ENCODE measurements at regions not wholly inside any gene's neighbourhood (a gene's known extent, or its start where the extent isn't known, plus 50 kb on each side); places are given as distances from the start of the nearest gene placed in this dataset.

DNA sequence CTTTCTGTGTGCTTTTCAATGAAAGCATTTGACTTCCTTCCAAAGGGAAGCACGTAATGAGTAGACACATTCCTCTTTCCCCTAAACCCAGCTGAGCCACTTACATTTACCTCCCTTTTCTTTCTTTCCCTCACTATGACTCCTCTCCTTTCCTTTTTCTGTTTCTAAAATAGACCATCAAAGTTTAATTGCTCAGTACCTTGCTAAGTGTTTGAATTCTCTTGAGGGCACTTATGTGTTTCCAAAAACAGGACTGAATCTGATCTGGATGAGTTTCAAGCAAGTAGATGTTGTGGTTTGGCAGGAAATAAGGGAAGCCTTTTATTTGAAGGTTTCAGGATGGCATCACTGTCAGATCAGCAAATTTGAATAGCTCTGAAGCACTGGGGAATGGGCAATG, 396.2 kb downstream of the REEP3 start:
- H3K27me3 ChIP-seq: peaks cover 0 to 2% of the 10 kb centered on the region in 2 donors
- H3K4me3 ChIP-seq: no peak overlapping the region
- intact Hi-C loops (cut with DNase I; ENCODE audit: low total_unique reads): no loop called here
- no peak for DNase-seq
- no peaks in the 10 kb centered on the region for H3K9me3 ChIP-seq
- H3K4me1 ChIP-seq: peaks cover 0 to 3% (median 0%) of the 10 kb centered on the region in 4 donors
- H3K36me3 ChIP-seq: no peaks in the 10 kb centered on the region
- TF ChIP-seq CTCF (IDR thresholded peaks at IDR 0.05): no peak
- no peak overlapping the region for H3K27ac ChIP-seq

DNA sequence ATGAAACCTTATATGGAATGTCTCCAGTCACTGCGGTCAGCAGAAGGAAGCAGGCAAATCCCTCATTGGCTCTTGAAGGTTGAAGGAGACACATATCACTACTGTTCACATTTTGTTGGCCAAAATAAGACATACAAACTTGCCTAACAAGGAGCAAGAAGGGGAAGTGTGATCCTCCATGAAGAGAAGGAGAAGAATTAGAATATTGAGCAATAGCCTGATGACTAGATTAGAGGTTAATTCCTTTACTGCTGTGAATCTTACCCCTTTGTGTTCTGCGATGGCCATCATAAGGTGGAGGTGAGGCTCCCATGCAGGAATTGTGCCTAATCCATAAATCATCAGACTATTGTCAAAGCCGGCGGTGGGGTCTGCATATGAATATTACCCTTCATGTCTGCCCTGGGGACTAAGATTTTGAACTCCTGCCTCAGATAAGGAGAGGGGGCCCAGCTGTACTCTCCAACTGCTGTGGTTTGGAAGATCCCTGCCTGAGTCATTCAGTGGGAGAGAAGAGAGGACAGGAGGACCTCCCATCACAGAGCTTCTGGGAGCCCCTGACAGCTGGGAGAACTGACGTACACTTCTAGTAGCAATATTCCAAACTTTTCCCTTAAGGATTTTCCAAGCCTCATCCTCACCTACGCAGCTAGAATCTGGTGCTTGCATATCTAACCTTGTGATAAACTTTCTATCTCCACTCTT, 398.5 kb downstream of the REEP3 start:
- no peak overlapping the region for H3K4me3 ChIP-seq
- H3K9me3 ChIP-seq: no peaks in the 10 kb centered on the region
- peaks cover 0 to 3% (median 0%) of the 10 kb centered on the region in 4 donors for H3K4me1 ChIP-seq
- no peak overlapping the region for H3K27ac ChIP-seq
- H3K36me3 ChIP-seq: no peaks in the 10 kb centered on the region
- TF ChIP-seq CTCF (IDR thresholded peaks at IDR 0.05): no peak
- H3K27me3 ChIP-seq: no peaks in the 10 kb centered on the region
- intact Hi-C loops (cut with DNase I; ENCODE audit: low total_unique reads): no loop called here
- DNase-seq: no peak

DNA sequence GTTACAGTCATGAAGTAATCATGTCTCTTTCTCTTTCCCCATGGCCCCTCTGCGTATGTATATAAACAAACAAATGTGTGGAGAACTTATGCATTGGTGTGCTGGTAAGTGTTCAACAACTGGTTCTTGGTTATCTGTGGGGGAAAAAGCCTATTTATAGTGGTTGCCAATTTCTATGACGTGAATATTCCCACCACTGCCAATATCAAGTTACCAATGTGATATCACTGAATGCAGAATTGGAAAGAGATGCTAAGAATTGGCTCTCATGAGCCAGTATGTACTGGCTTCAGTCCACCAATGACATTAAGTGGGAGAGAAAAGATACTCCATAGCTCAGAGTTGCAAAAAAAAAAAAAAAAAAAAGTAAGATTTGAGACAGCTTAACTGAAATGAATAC, 399.7 kb downstream of the REEP3 start:
- Histone ChIP-seq H3K27ac (no peak overlapping the region), H3K9me3 (no peaks in the 10 kb centered on the region), H3K4me1 (peaks cover 0 to 3% (median 0%) of the 10 kb centered on the region in 4 donors), H3K27me3 (no peaks in the 10 kb centered on the region), H3K4me3 (no peak overlapping the region), H3K36me3 (no peaks in the 10 kb centered on the region)
- intact Hi-C loops (cut with DNase I; ENCODE audit: low total_unique reads): no loop called here
- no peak for TF ChIP-seq CTCF (IDR thresholded peaks at IDR 0.05)
- no peak for DNase-seq

GRCh38 chr10:63921908-63922467, 400.8 kb downstream of the REEP3 start:
- no peak for TF ChIP-seq CTCF (IDR thresholded peaks at IDR 0.05)
- no peaks in the 10 kb centered on the region for H3K36me3 ChIP-seq
- H3K4me1 ChIP-seq: peaks cover 0 to 3% (median 0%) of the 10 kb centered on the region in 4 donors
- intact Hi-C loops (cut with DNase I; ENCODE audit: low total_unique reads): no loop called here
- no peak overlapping the region for H3K4me3 ChIP-seq
- H3K9me3 ChIP-seq: no peaks in the 10 kb centered on the region
- H3K27ac ChIP-seq: no peak overlapping the region
- DNase-seq: no peak
- no peaks in the 10 kb centered on the region for H3K27me3 ChIP-seq

DNA sequence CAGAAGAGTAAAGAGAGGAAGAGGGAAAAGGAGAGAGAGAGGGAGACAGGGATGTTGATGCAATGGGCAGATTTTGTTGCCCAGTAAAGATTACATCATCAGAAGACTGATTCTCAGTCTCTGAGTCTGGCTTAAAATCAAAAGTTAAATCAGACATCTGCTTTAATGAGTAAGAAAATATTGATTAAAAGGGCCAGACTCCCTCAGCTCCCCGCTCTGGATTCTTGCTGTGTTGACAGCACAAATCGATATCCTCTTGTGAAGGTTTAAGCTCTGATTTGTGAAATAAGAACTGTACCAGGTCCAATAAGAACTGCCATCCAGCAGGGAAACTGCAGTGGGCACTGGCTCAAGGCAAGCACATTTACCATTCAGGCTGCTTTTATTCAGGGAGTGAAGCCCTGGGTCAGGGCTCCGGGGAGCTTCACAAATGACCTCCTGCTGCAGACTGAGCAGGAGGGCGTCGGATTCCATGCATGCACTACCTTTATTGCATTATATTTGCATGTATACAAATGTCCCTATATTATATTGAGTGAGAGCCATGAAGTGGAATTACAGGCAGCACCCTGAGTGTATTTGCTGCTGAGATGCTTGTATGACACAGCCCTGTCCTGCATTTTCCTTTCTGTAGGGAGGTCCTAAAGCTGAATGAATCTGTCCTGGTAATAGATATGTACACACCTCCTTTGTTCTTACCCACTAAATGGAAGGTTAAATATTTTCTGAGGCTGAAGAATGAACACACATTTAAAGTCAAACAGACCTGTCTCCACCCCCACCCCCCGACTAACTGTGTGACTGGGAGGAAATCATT, 401.5 kb downstream of the REEP3 start:
- TF ChIP-seq CTCF (IDR thresholded peaks at IDR 0.05): no peak
- Histone ChIP-seq H3K4me3 (no peak overlapping the region), H3K4me1 (no peaks in the 10 kb centered on the region), H3K27me3 (no peaks in the 10 kb centered on the region), H3K36me3 (no peaks in the 10 kb centered on the region), H3K9me3 (no peaks in the 10 kb centered on the region), H3K27ac (no peak overlapping the region)
- DNase-seq: no peak
- intact Hi-C loops (cut with DNase I; ENCODE audit: low total_unique reads): no loop called here
